ENCODE measurements at regions not wholly inside any gene's neighbourhood (a gene's known extent, or its start where the extent isn't known, plus 50 kb on each side); places are given as distances from the start of the nearest gene placed in this dataset.

GRCh38 chr10:2825841-2826240 lies 241.5 kb upstream of the PFKP start:
- H3K18ac ChIP-seq (ENCODE audit: low read length): no peak overlapping the region

GRCh38 chr10:2817940-2818636 lies 249.3 kb upstream of the PFKP start:
- no peak overlapping the region for H2BK12ac ChIP-seq (ENCODE audit: low read length)
- H3K4me1 ChIP-seq (ENCODE audit: control insufficient read depth in 2 of 2, insufficient read depth in 1 of 2, low read depth in 1 of 2, low read length in 2 of 2): peaks cover 0 to 6% of the 10 kb centered on the region in 2 donors
- H2BK15ac ChIP-seq (ENCODE audit: low read length): no peak overlapping the region
- WGBS, 2 donors (ENCODE audit: extremely low coverage in 2 of 2, insufficient read length in 2 of 2, insufficient replicate concordance in 1 of 2): no CpG with 5 or more reads among the region's 20 CpGs
- H3K9me3 ChIP-seq (replicated peaks in 1 of 2; ENCODE audit: control insufficient read depth in 2 of 2, insufficient read depth in 1 of 2, low read depth in 1 of 2, low read length in 2 of 2): no peaks in the 10 kb centered on the region
- no peak overlapping the region for H2BK5ac ChIP-seq (ENCODE audit: low read length)
- no peaks in the 10 kb centered on the region for H3K27me3 ChIP-seq (ENCODE audit: control insufficient read depth in 3 of 3, insufficient read depth in 3 of 3, low read depth in 1 of 3, low read length in 3 of 3)
- no peak overlapping the region for H3K27ac ChIP-seq (replicated peaks; ENCODE audit: low read length)
- no peak overlapping the region for H3K4me3 ChIP-seq (ENCODE audit: low read length in 2 of 2)
- no peak overlapping the region for H4K91ac ChIP-seq (ENCODE audit: low read depth, low read length, poor library complexity)
- no peaks in the 10 kb centered on the region for H3K36me3 ChIP-seq (replicated peaks in 1 of 2; ENCODE audit: control insufficient read depth in 2 of 2, insufficient read depth in 2 of 2, low read length in 2 of 2)
- no peak overlapping the region for H3K4me2 ChIP-seq (ENCODE audit: insufficient read depth, low read length, poor library complexity, severe bottlenecking)
- DNase-seq (ENCODE audit: low spot score): no peak
- H2AFZ ChIP-seq (ENCODE audit: low read length): no peak overlapping the region
- no peak overlapping the region for H3K14ac ChIP-seq (ENCODE audit: low read length)
- no peaks in the 10 kb centered on the region for H3K79me1 ChIP-seq (ENCODE audit: low read depth, low read length)
- no peak overlapping the region for H3K4ac ChIP-seq (ENCODE audit: low read length)
- no peak overlapping the region for H3K23ac ChIP-seq (ENCODE audit: low read depth, low read length, poor library complexity)
- no peak overlapping the region for H2AK5ac ChIP-seq (ENCODE audit: low read depth, low read length)
- no peak overlapping the region for H3K18ac ChIP-seq (ENCODE audit: low read length)
- no peak overlapping the region for H4K8ac ChIP-seq (ENCODE audit: low read depth, low read length)
- H2BK120ac ChIP-seq (ENCODE audit: low read depth, low read length): no peak overlapping the region
- no peak overlapping the region for H3K9ac ChIP-seq (ENCODE audit: low read depth, low read length, poor library complexity)

More at GRCh38 chr10:2825841-2826240, 241.5 kb upstream of the PFKP start:
- Histone ChIP-seq H2AFZ (ENCODE audit: low read length) (no peak overlapping the region), H3K23ac (ENCODE audit: low read depth, low read length, poor library complexity) (no peak overlapping the region), H2BK120ac (ENCODE audit: low read depth, low read length) (no peak overlapping the region), H3K4me1 (ENCODE audit: control insufficient read depth in 2 of 2, insufficient read depth in 1 of 2, low read depth in 1 of 2, low read length in 2 of 2) (no peaks in the 10 kb centered on the region), H3K79me1 (ENCODE audit: low read depth, low read length) (no peaks in the 10 kb centered on the region), H4K8ac (ENCODE audit: low read depth, low read length) (no peak overlapping the region), H3K9ac (ENCODE audit: low read depth, low read length, poor library complexity) (no peak overlapping the region), H3K4me2 (ENCODE audit: insufficient read depth, low read length, poor library complexity, severe bottlenecking) (no peak overlapping the region), H3K4me3 (ENCODE audit: low read length in 2 of 2) (no peak overlapping the region), H2BK12ac (ENCODE audit: low read length) (no peak overlapping the region), H3K4ac (ENCODE audit: low read length) (no peak overlapping the region), H3K27ac (replicated peaks; ENCODE audit: low read length) (no peak overlapping the region), H2AK5ac (ENCODE audit: low read depth, low read length) (no peak overlapping the region), H3K9me3 (replicated peaks in 1 of 2; ENCODE audit: control insufficient read depth in 2 of 2, insufficient read depth in 1 of 2, low read depth in 1 of 2, low read length in 2 of 2) (peaks cover 0 to 1% of the 10 kb centered on the region in 2 donors), H3K27me3 (ENCODE audit: control insufficient read depth in 3 of 3, insufficient read depth in 3 of 3, low read depth in 1 of 3, low read length in 3 of 3) (no peaks in the 10 kb centered on the region), H2BK15ac (ENCODE audit: low read length) (no peak overlapping the region), H2BK5ac (ENCODE audit: low read length) (no peak overlapping the region), H3K36me3 (replicated peaks in 1 of 2; ENCODE audit: control insufficient read depth in 2 of 2, insufficient read depth in 2 of 2, low read length in 2 of 2) (no peaks in the 10 kb centered on the region), H4K91ac (ENCODE audit: low read depth, low read length, poor library complexity) (no peak overlapping the region), H3K14ac (ENCODE audit: low read length) (no peak overlapping the region)
- no peak for DNase-seq (ENCODE audit: low spot score)
- WGBS, 2 donors (ENCODE audit: extremely low coverage in 2 of 2, insufficient read length in 2 of 2, insufficient replicate concordance in 1 of 2): no CpG with 5 or more reads among the region's 4 CpGs

- H4K8ac ChIP-seq (ENCODE audit: low read depth, low read length): no peak overlapping the region
- no peak overlapping the region for H3K4me2 ChIP-seq (ENCODE audit: insufficient read depth, low read length, poor library complexity, severe bottlenecking)
- no peak overlapping the region for H3K27ac ChIP-seq (replicated peaks; ENCODE audit: low read length)
- DNase-seq (ENCODE audit: low spot score): no peak
- H3K4me3 ChIP-seq (ENCODE audit: low read length in 2 of 2): no peak overlapping the region
- no peak overlapping the region for H3K23ac ChIP-seq (ENCODE audit: low read depth, low read length, poor library complexity)
- no peak overlapping the region for H3K4ac ChIP-seq (ENCODE audit: low read length)
- no peak overlapping the region for H3K9ac ChIP-seq (ENCODE audit: low read depth, low read length, poor library complexity)
- no peak overlapping the region for H2BK5ac ChIP-seq (ENCODE audit: low read length)
- H2BK15ac ChIP-seq (ENCODE audit: low read length): no peak overlapping the region
- peaks cover 0 to 6% of the 10 kb centered on the region in 2 donors for H3K4me1 ChIP-seq (ENCODE audit: control insufficient read depth in 2 of 2, insufficient read depth in 1 of 2, low read depth in 1 of 2, low read length in 2 of 2)
- no peaks in the 10 kb centered on the region for H3K79me1 ChIP-seq (ENCODE audit: low read depth, low read length)
- H3K9me3 ChIP-seq (replicated peaks in 1 of 2; ENCODE audit: control insufficient read depth in 2 of 2, insufficient read depth in 1 of 2, low read depth in 1 of 2, low read length in 2 of 2): no peaks in the 10 kb centered on the region
- H2AFZ ChIP-seq (ENCODE audit: low read length): no peak overlapping the region
- H2BK120ac ChIP-seq (ENCODE audit: low read depth, low read length): no peak overlapping the region
- H2BK12ac ChIP-seq (ENCODE audit: low read length): no peak overlapping the region
- no peak overlapping the region for H4K91ac ChIP-seq (ENCODE audit: low read depth, low read length, poor library complexity)
- no peak overlapping the region for H2AK5ac ChIP-seq (ENCODE audit: low read depth, low read length)
- H3K27me3 ChIP-seq (ENCODE audit: control insufficient read depth in 3 of 3, insufficient read depth in 3 of 3, low read depth in 1 of 3, low read length in 3 of 3): no peaks in the 10 kb centered on the region
- no peak overlapping the region for H3K18ac ChIP-seq (ENCODE audit: low read length)
- H3K14ac ChIP-seq (ENCODE audit: low read length): no peak overlapping the region
- no peaks in the 10 kb centered on the region for H3K36me3 ChIP-seq (replicated peaks in 1 of 2; ENCODE audit: control insufficient read depth in 2 of 2, insufficient read depth in 2 of 2, low read length in 2 of 2)
- no CpG with 5 or more reads among the region's 7 CpGs for WGBS, 2 donors (ENCODE audit: extremely low coverage in 2 of 2, insufficient read length in 2 of 2, insufficient replicate concordance in 1 of 2)
These were observed 253.7 kb upstream of the PFKP start for GRCh38 chr10:2813693-2814092.

GRCh38 chr10:2813286-2813685 lies 254.1 kb upstream of the PFKP start:
- Histone ChIP-seq H3K79me1 (ENCODE audit: low read depth, low read length) (no peaks in the 10 kb centered on the region), H2AK5ac (ENCODE audit: low read depth, low read length) (no peak overlapping the region), H3K14ac (ENCODE audit: low read length) (no peak overlapping the region), H3K27ac (replicated peaks; ENCODE audit: low read length) (no peak overlapping the region), H4K8ac (ENCODE audit: low read depth, low read length) (no peak overlapping the region), H3K4ac (ENCODE audit: low read length) (no peak overlapping the region), H3K9ac (ENCODE audit: low read depth, low read length, poor library complexity) (no peak overlapping the region), H2AFZ (ENCODE audit: low read length) (no peak overlapping the region), H3K4me3 (ENCODE audit: low read length in 2 of 2) (no peak overlapping the region), H3K4me2 (ENCODE audit: insufficient read depth, low read length, poor library complexity, severe bottlenecking) (no peak overlapping the region), H2BK15ac (ENCODE audit: low read length) (no peak overlapping the region), H3K23ac (ENCODE audit: low read depth, low read length, poor library complexity) (no peak overlapping the region), H2BK120ac (ENCODE audit: low read depth, low read length) (no peak overlapping the region), H4K91ac (ENCODE audit: low read depth, low read length, poor library complexity) (no peak overlapping the region), H3K36me3 (replicated peaks in 1 of 2; ENCODE audit: control insufficient read depth in 2 of 2, insufficient read depth in 2 of 2, low read length in 2 of 2) (no peaks in the 10 kb centered on the region), H3K27me3 (ENCODE audit: control insufficient read depth in 3 of 3, insufficient read depth in 3 of 3, low read depth in 1 of 3, low read length in 3 of 3) (no peaks in the 10 kb centered on the region), H2BK5ac (ENCODE audit: low read length) (no peak overlapping the region), H2BK12ac (ENCODE audit: low read length) (no peak overlapping the region), H3K18ac (ENCODE audit: low read length) (peak overlapping the region; percentile 19), H3K9me3 (replicated peaks in 1 of 2; ENCODE audit: control insufficient read depth in 2 of 2, insufficient read depth in 1 of 2, low read depth in 1 of 2, low read length in 2 of 2) (no peaks in the 10 kb centered on the region), H3K4me1 (ENCODE audit: control insufficient read depth in 2 of 2, insufficient read depth in 1 of 2, low read depth in 1 of 2, low read length in 2 of 2) (peaks cover 0 to 6% of the 10 kb centered on the region in 2 donors)
- WGBS, 2 donors (ENCODE audit: extremely low coverage in 2 of 2, insufficient read length in 2 of 2, insufficient replicate concordance in 1 of 2): no CpG with 5 or more reads among the region's 8 CpGs
- DNase-seq (ENCODE audit: low spot score): no peak
